Peyer's patch (tissue), 4 donors: ENCODE measurements at regions not wholly inside any gene's neighbourhood (a gene's known extent, or its start where the extent isn't known, plus 50 kb on each side); places are given as distances from the start of the nearest gene placed in this dataset.

Experiments used
- DNase-seq, 3 donors: peaks; one replicate each; pipeline ENCODE4 v3.0.0-alpha.2; 2017 to 2019
- H3K27ac ChIP-seq, 4 donors: fragments of 200-600 bp; sonication (generic); one replicate each; pipeline ENCODE4 v1.5.1; 2016 to 2019
- H3K27me3 ChIP-seq, 2 donors: fragments of 200-600 bp; sonication (generic); one replicate each; pipeline ENCODE4 v1.5.1; 2019
- H3K36me3 ChIP-seq, 3 donors: fragments of 200-600 bp; sonication (generic); one replicate each; pipeline ENCODE4 v1.5.1; 2016 to 2019
- H3K4me1 ChIP-seq, 4 donors: fragments of 200-600 bp; sonication (generic); one replicate each; pipeline ENCODE4 v1.5.1; 2016 to 2019
- H3K4me3 ChIP-seq, 4 donors: fragments of 200-600 bp; sonication (generic); 1 replicate in 3 of 4; 2 replicates in 1 of 4; pipeline ENCODE4 v1.5.1; 2016 to 2019; ENCODE audit warnings: mild to moderate bottlenecking in 1 of 4
- H3K9me3 ChIP-seq, 4 donors: fragments of 200-600 bp; sonication (generic); one replicate each; pipeline ENCODE4 v1.5.1; 2016 to 2019; ENCODE audit warnings: mild to moderate bottlenecking in 1 of 4
- POLR2A ChIP-seq, 2 donors: fragments of 450-650 bp; IDR thresholded peaks; one replicate each; pipeline ENCODE4 v1.5.1; 2017; ENCODE audit warnings: antibody characterized with exemption in 2 of 2, mild to moderate bottlenecking in 2 of 2, moderate library complexity in 2 of 2
- TF ChIP-seq, protein P1 (sequence below), 6 experiments: fragments of 450-650 bp in 4 of 6; fragments of 200-600 bp in 2 of 6; sonication (generic) in 1 of 6; IDR thresholded peaks; one replicate each; pipeline ENCODE4 v1.5.1; 2017 to 2019; ENCODE audit warnings: antibody characterized with exemption in 6 of 6, mild to moderate bottlenecking in 3 of 6, moderate library complexity in 1 of 6

- H3K27ac ChIP-seq = no peak overlapping the region
- H3K9me3 ChIP-seq = no peaks in the 10 kb centered on the region
- TF ChIP-seq, protein P1, sequence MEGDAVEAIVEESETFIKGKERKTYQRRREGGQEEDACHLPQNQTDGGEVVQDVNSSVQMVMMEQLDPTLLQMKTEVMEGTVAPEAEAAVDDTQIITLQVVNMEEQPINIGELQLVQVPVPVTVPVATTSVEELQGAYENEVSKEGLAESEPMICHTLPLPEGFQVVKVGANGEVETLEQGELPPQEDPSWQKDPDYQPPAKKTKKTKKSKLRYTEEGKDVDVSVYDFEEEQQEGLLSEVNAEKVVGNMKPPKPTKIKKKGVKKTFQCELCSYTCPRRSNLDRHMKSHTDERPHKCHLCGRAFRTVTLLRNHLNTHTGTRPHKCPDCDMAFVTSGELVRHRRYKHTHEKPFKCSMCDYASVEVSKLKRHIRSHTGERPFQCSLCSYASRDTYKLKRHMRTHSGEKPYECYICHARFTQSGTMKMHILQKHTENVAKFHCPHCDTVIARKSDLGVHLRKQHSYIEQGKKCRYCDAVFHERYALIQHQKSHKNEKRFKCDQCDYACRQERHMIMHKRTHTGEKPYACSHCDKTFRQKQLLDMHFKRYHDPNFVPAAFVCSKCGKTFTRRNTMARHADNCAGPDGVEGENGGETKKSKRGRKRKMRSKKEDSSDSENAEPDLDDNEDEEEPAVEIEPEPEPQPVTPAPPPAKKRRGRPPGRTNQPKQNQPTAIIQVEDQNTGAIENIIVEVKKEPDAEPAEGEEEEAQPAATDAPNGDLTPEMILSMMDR (IDR thresholded peaks at IDR 0.05) = no peak
- TF ChIP-seq POLR2A (IDR thresholded peaks at IDR 0.05) = no peak
- no peaks in the 10 kb centered on the region for H3K4me1 ChIP-seq
- no peak overlapping the region for H3K4me3 ChIP-seq
- no peaks in the 10 kb centered on the region for H3K27me3 ChIP-seq
- no peak for DNase-seq
- no peaks in the 10 kb centered on the region for H3K36me3 ChIP-seq
These were observed 572.2 kb downstream of the RWDD3 start for GRCh38 chr1:95806171-95806570.

- no peaks in the 10 kb centered on the region for H3K27me3 ChIP-seq
These were observed 575.4 kb downstream of the RWDD3 start for GRCh38 chr1:95809391-95809790.

DNA sequence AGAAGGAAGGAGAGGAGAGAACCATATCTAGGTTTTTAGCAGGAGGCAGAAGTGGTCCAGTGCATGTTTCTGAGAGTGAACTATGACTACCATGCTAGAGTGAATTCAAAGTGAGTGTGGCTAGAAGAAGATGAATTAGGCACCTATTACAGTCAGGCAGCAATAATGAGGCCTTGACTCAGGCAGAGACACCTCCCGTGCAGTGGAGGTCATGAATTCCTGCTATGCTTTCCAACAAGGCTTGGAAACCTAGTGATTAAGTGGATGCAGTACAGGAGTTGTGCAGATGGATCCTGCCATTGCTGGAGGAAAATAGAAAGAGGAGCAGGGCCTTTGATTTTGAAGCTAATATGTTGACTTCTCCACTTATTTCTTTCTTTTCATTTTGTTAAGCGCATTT is 581.5 kb downstream of the RWDD3 start:
- Histone ChIP-seq H3K27ac (no peak overlapping the region), H3K9me3 (no peaks in the 10 kb centered on the region), H3K4me1 (no peaks in the 10 kb centered on the region), H3K36me3 (no peaks in the 10 kb centered on the region), H3K27me3 (no peaks in the 10 kb centered on the region), H3K4me3 (no peak overlapping the region)
- DNase-seq = no peak
- TF ChIP-seq, protein P1 (IDR thresholded peaks at IDR 0.05) = no peak
- TF ChIP-seq POLR2A (IDR thresholded peaks at IDR 0.05) = no peak

More at GRCh38 chr1:95809391-95809790, 575.4 kb downstream of the RWDD3 start:
- H3K36me3 ChIP-seq = no peaks in the 10 kb centered on the region
- H3K4me1 ChIP-seq = no peaks in the 10 kb centered on the region
- no peaks in the 10 kb centered on the region for H3K9me3 ChIP-seq
- H3K27ac ChIP-seq = no peak overlapping the region
- DNase-seq = no peak
- no peak overlapping the region for H3K4me3 ChIP-seq
- TF ChIP-seq, protein P1 (IDR thresholded peaks at IDR 0.05) = no peak
- TF ChIP-seq POLR2A (IDR thresholded peaks at IDR 0.05) = no peak

- Histone ChIP-seq H3K4me1 (no peaks in the 10 kb centered on the region), H3K36me3 (no peaks in the 10 kb centered on the region), H3K9me3 (no peaks in the 10 kb centered on the region), H3K4me3 (no peak overlapping the region), H3K27me3 (no peaks in the 10 kb centered on the region), H3K27ac (no peak overlapping the region)
- DNase-seq = no peak
- TF ChIP-seq, protein P1 (IDR thresholded peaks at IDR 0.05) = no peak
- TF ChIP-seq POLR2A (IDR thresholded peaks at IDR 0.05) = no peak
These were observed 595.5 kb downstream of the RWDD3 start for GRCh38 chr1:95829556-95829955.

- Histone ChIP-seq H3K9me3 (no peaks in the 10 kb centered on the region), H3K27ac (no peak overlapping the region), H3K4me1 (no peaks in the 10 kb centered on the region), H3K36me3 (no peaks in the 10 kb centered on the region), H3K4me3 (no peak overlapping the region), H3K27me3 (no peaks in the 10 kb centered on the region)
- TF ChIP-seq, protein P1 (IDR thresholded peaks at IDR 0.05) = no peak
- TF ChIP-seq POLR2A (IDR thresholded peaks at IDR 0.05) = no peak
- no peak for DNase-seq
These were observed 598.4 kb downstream of the RWDD3 start for GRCh38 chr1:95832370-95832769.

GRCh38 chr1:95849439-95849838 is 615.4 kb downstream of the RWDD3 start:
- no peak for DNase-seq
- H3K4me3 ChIP-seq = no peak overlapping the region
- H3K4me1 ChIP-seq = no peaks in the 10 kb centered on the region
- no peaks in the 10 kb centered on the region for H3K36me3 ChIP-seq
- H3K27ac ChIP-seq = no peak overlapping the region
- H3K9me3 ChIP-seq = peaks cover 0 to 1% (median 0%) of the 10 kb centered on the region in 4 donors
- TF ChIP-seq, protein P1 (IDR thresholded peaks at IDR 0.05) = no peak
- TF ChIP-seq POLR2A (IDR thresholded peaks at IDR 0.05) = no peak
- H3K27me3 ChIP-seq = no peaks in the 10 kb centered on the region
